ENCODE measurements at regions not wholly inside any gene's neighbourhood (a gene's known extent, or its start where the extent isn't known, plus 50 kb on each side); places are given as distances from the start of the nearest gene placed in this dataset.
A peak's percentile ranks its signal among the peaks of the same experiment; 100 is the strongest.

GRCh38 chr17:21551081-21551881 is 141.0 kb upstream of the KCNJ18 start:
- TF ChIP-seq CTCF (IDR thresholded peaks at IDR 0.05; ENCODE audit: insufficient read depth, low read length) (no peak), POLR2AphosphoS5 (IDR thresholded peaks at IDR 0.05; ENCODE audit: low read depth) (0 out of 2 replicates have a peak, but pooled peaks have one; percentile 26), GABPA (IDR thresholded peaks at IDR 0.05; ENCODE audit: low read depth) (no peak), SPI1 (IDR thresholded peaks at IDR 0.05; ENCODE audit: borderline replicate concordance, low read depth) (no peak)
- TF ChIP-seq, protein P1, sequence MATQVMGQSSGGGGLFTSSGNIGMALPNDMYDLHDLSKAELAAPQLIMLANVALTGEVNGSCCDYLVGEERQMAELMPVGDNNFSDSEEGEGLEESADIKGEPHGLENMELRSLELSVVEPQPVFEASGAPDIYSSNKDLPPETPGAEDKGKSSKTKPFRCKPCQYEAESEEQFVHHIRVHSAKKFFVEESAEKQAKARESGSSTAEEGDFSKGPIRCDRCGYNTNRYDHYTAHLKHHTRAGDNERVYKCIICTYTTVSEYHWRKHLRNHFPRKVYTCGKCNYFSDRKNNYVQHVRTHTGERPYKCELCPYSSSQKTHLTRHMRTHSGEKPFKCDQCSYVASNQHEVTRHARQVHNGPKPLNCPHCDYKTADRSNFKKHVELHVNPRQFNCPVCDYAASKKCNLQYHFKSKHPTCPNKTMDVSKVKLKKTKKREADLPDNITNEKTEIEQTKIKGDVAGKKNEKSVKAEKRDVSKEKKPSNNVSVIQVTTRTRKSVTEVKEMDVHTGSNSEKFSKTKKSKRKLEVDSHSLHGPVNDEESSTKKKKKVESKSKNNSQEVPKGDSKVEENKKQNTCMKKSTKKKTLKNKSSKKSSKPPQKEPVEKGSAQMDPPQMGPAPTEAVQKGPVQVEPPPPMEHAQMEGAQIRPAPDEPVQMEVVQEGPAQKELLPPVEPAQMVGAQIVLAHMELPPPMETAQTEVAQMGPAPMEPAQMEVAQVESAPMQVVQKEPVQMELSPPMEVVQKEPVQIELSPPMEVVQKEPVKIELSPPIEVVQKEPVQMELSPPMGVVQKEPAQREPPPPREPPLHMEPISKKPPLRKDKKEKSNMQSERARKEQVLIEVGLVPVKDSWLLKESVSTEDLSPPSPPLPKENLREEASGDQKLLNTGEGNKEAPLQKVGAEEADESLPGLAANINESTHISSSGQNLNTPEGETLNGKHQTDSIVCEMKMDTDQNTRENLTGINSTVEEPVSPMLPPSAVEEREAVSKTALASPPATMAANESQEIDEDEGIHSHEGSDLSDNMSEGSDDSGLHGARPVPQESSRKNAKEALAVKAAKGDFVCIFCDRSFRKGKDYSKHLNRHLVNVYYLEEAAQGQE (IDR thresholded peaks at IDR 0.05; ENCODE audit: insufficient replicate concordance, low read depth): no peak
